SK-N-DZ (cell line): ENCODE measurements at regions not wholly inside any gene's neighbourhood (a gene's known extent, or its start where the extent isn't known, plus 50 kb on each side); places are given as distances from the start of the nearest gene placed in this dataset.
A peak's percentile ranks its signal among the peaks of the same experiment; 100 is the strongest.

Source experiments
- DNase-seq: peaks from one replicate; pipeline ENCODE4 v3.0.0-alpha.2; 2015; ENCODE audit warnings: low spot score

DNA sequence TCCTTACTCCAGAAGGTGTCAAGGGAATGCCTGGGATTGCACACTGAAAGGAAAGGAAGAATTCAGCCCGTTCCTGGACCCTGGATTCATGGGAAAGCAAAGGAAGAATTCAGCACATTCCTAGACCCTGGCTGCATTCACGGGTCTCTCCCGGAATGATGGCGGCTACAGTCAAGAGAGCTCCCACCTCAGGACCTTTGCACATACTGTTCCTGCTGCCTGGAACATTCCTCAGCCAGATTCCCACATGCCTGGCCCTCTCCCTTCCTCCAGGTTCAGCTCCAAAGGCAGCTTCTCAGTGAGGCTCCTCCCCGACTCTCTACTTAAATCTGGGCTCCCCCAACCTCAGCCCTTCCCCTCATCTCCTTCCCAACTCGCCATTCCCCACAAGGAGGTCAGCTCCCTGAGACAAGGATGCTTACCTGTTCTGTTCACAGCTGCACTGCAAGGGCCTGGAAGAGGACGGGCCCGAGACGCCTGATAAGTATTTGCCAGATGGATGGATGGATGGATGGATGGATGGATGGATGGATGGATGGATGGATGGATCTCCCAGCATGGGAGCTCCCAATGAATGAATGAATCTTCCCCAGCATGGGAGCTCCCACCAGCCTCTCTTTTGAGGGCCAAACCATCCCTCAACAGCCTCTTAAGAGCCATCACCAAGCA, 77.4 kb downstream of the NCOR2 start:
- no peak for DNase-seq

- DNase-seq = no peak
Measured at GRCh38 chr12:124489220-124489619, 78.2 kb downstream of the NCOR2 start.

GRCh38 chr12:124488520-124488919, 78.9 kb downstream of the NCOR2 start:
- DNase-seq = no peak

- DNase-seq = peak; percentile 52
Measured at GRCh38 chr12:124487834-124488165, 79.6 kb downstream of the NCOR2 start.

GRCh38 chr12:124487066-124487833, 80.2 kb downstream of the NCOR2 start:
- peak; percentile 66 for DNase-seq

GRCh38 chr12:124486346-124486963, 81.0 kb downstream of the NCOR2 start:
- no peak for DNase-seq

GRCh38 chr12:124485371-124485770, 82.0 kb downstream of the NCOR2 start:
- DNase-seq = no peak

DNA sequence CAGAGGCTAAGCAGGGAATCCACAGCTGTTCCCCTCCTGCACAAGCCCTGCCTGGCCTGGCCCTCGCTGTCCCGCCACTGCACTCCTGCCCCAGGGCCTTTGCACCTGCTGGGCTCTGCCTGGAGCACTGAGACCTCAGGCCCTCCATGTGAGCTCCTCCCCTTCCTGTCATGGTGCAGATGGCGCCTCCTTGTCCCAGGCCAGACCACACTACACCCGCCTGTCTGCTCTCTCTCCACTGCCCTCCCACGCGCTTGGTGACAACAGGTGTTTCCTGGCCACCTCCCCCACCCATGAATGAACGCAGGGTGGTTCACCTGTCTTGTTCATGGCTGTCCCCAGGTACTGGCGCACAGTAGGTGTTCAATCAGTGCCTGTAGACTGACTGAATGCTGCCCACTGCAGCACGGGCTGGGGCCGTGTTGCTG, 82.9 kb downstream of the NCOR2 start:
- no peak for DNase-seq

GRCh38 chr12:124484067-124484466, 83.3 kb downstream of the NCOR2 start:
- no peak for DNase-seq

GRCh38 chr12:124482901-124483799, 84.3 kb downstream of the NCOR2 start:
- no peak for DNase-seq

GRCh38 chr12:124482567-124482893, 84.9 kb downstream of the NCOR2 start:
- no peak for DNase-seq

GRCh38 chr12:124481772-124482566, 85.4 kb downstream of the NCOR2 start:
- no peak for DNase-seq

GRCh38 chr12:124481257-124481750, 86.1 kb downstream of the NCOR2 start:
- DNase-seq = no peak

GRCh38 chr12:124480469-124481256, 86.7 kb downstream of the NCOR2 start:
- peak; percentile 60 for DNase-seq

DNA sequence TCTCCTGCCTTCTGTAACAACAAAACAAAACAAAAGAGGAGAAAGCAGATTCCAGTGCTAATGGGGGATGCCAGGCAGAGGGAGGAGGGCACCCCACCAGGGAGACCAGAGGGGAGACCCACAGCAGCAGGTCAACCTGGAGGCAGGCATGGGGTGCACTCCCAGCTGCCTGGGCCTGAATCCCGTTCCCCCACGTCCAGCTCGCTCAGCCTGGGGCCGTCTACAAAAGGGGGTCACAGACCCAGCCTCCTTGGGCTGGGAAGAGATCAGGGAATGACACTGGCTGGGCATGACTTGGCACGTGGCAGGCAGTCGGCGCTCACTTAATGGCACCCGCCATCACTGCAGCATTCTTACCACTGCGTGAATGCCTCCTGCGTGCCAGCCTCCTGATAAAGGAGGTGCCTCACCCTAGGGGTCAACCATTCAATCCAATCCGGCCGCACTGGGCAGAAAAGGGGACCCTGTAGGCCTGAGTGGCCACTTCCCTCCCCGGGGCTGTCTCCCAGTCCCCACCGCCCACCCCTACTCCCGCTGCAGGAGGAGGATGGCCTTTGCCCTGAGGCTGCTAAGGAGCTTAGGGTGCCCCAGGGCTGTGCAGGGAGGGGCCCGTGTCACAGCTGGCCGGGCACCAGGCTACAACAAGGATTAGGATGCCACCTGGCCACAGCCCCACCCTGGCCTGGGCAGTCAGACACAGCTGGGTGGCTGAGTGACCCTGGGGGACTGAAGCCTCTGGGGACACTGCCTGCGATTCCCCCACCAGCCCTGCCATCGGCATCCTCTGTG, 87.5 kb downstream of the NCOR2 start:
- DNase-seq = no peak

DNA sequence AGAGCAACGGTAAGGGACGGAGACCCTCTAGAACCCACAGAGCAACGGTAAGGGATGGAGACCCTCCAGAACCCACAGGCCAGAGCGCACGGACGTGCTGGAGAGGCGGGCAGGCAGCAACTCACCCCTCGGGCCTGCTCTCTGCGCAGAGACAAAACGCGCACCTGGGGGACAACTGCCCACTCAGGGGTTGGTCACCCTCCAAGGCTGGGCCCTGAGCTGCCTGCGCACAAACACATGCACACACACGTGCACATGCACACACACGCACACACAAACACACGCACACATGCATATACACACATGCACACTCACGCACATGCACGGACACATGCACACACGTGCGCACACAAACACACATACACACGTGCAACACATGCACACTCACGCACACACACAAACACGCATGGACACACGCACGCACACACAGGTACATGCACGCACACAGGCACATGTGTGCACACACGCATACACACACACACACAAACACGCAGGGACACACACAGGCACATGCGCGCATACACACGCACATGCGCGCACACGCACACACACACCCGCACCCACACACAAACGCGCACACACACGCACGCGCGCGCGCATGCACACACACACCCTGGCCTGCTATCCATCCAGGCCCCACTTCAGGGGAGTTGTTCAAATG, 88.3 kb downstream of the NCOR2 start:
- no peak for DNase-seq

- DNase-seq = no peak
Measured at GRCh38 chr12:124478416-124478815, 89.0 kb downstream of the NCOR2 start.

- DNase-seq = no peak
Measured at GRCh38 chr12:124477107-124477915, 90.1 kb downstream of the NCOR2 start.
